ENCODE measurements at regions not wholly inside any gene's neighbourhood (a gene's known extent, or its start where the extent isn't known, plus 50 kb on each side); places are given as distances from the start of the nearest gene placed in this dataset.

GRCh38 chr6:100965067-100965466 is 83.9 kb upstream of the ASCC3 start:
- no peak for TF ChIP-seq ZBTB7A (CRISPR knock-in tag; IDR thresholded peaks at IDR 0.05)
- no peak for TF ChIP-seq CCAR2 (optimal IDR thresholded peaks at IDR 0.05; ENCODE audit: low read depth, low read length)
- TF ChIP-seq, protein P1, sequence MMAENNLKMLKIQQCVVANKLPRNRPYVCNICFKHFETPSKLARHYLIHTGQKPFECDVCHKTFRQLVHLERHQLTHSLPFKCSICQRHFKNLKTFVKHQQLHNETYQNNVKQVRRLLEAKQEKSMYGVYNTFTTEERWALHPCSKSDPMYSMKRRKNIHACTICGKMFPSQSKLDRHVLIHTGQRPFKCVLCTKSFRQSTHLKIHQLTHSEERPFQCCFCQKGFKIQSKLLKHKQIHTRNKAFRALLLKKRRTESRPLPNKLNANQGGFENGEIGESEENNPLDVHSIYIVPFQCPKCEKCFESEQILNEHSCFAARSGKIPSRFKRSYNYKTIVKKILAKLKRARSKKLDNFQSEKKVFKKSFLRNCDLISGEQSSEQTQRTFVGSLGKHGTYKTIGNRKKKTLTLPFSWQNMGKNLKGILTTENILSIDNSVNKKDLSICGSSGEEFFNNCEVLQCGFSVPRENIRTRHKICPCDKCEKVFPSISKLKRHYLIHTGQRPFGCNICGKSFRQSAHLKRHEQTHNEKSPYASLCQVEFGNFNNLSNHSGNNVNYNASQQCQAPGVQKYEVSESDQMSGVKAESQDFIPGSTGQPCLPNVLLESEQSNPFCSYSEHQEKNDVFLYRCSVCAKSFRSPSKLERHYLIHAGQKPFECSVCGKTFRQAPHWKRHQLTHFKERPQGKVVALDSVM (CRISPR knock-in tag; IDR thresholded peaks at IDR 0.05): no peak
- TF ChIP-seq TAF1 (CRISPR knock-in tag; IDR thresholded peaks at IDR 0.05): no peak
- TF ChIP-seq, protein P2, sequence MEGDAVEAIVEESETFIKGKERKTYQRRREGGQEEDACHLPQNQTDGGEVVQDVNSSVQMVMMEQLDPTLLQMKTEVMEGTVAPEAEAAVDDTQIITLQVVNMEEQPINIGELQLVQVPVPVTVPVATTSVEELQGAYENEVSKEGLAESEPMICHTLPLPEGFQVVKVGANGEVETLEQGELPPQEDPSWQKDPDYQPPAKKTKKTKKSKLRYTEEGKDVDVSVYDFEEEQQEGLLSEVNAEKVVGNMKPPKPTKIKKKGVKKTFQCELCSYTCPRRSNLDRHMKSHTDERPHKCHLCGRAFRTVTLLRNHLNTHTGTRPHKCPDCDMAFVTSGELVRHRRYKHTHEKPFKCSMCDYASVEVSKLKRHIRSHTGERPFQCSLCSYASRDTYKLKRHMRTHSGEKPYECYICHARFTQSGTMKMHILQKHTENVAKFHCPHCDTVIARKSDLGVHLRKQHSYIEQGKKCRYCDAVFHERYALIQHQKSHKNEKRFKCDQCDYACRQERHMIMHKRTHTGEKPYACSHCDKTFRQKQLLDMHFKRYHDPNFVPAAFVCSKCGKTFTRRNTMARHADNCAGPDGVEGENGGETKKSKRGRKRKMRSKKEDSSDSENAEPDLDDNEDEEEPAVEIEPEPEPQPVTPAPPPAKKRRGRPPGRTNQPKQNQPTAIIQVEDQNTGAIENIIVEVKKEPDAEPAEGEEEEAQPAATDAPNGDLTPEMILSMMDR (CRISPR knock-in tag; IDR thresholded peaks at IDR 0.05): no peak
- TF ChIP-seq RFX5 (IDR thresholded peaks at IDR 0.05; ENCODE audit: low read depth, low read length): no peak
- no peak for TF ChIP-seq CBX2 (IDR thresholded peaks at IDR 0.05; ENCODE audit: low read depth, low read length)
- TF ChIP-seq CBX2 (CRISPR knock-in tag; IDR thresholded peaks at IDR 0.05; ENCODE audit: low read depth): no peak
- TF ChIP-seq ZNF552 (CRISPR knock-in tag; IDR thresholded peaks at IDR 0.05; ENCODE audit: borderline replicate concordance): no peak
- no peak for TF ChIP-seq CEBPG (CRISPR knock-in tag; IDR thresholded peaks at IDR 0.05)
- TF ChIP-seq ZNF589 (CRISPR knock-in tag; conservative IDR thresholded peaks at IDR 0.05): no peak
- no peak for TF ChIP-seq CAMTA2 (CRISPR knock-in tag; IDR thresholded peaks at IDR 0.05; ENCODE audit: borderline replicate concordance)
- no peak for TF ChIP-seq RAD21 (CRISPR knock-in tag; IDR thresholded peaks at IDR 0.05)
- no peak for TF ChIP-seq EP300 (IDR thresholded peaks at IDR 0.05; ENCODE audit: low read depth in 2 of 2, low read length in 2 of 2)
- TF ChIP-seq EP300 (CRISPR knock-in tag; IDR thresholded peaks at IDR 0.05; ENCODE audit: borderline replicate concordance): no peak
